ENCODE measurements at regions not wholly inside any gene's neighbourhood (a gene's known extent, or its start where the extent isn't known, plus 50 kb on each side); places are given as distances from the start of the nearest gene placed in this dataset.

- peaks cover 0 to 5% of the 10 kb centered on the region in 2 donors for H3K27me3 Mint-ChIP-seq
- H3K27ac ChIP-seq (ENCODE audit: low read length): no peak overlapping the region
- no peak overlapping the region for H3K4me3 Mint-ChIP-seq
- no peaks in the 10 kb centered on the region for H3K36me3 ChIP-seq (ENCODE audit: control insufficient read depth in 2 of 2, extremely low read depth in 1 of 2, insufficient read depth in 1 of 2, low read length in 1 of 2)
- peaks cover 0 to 3% of the 10 kb centered on the region in 2 experiments for H3K27me3 ChIP-seq (replicated peaks in 1 of 2; ENCODE audit: control insufficient read depth in 2 of 2, extremely low read depth in 1 of 2, insufficient read depth in 2 of 2, low read length in 1 of 2)
- H3K9me3 ChIP-seq: no peaks in the 10 kb centered on the region
- ChIA-PET POLR2A (no interaction called here), CTCF (no interaction called here)
- ATAC-seq (replicated peaks in 1 of 4) (no peak), DNase-seq (no peak)
- WGBS (ENCODE audit: insufficient coverage): 20% methylated on average over 1 of the region's 2 CpGs
- H3K4me1 ChIP-seq (ENCODE audit: control insufficient read depth in 1 of 2, extremely low read depth in 1 of 2, insufficient read depth in 2 of 2, low read length in 2 of 2): no peaks in the 10 kb centered on the region
- H3K27ac Mint-ChIP-seq: no peak overlapping the region
- H3K9me3 Mint-ChIP-seq: peaks cover 0 to 8% (median 0%) of the 10 kb centered on the region in 3 donors
- no peaks in the 10 kb centered on the region for H3K4me1 Mint-ChIP-seq
- H3K36me3 Mint-ChIP-seq: peaks cover 2% of the 10 kb centered on the region
- H3K4me3 ChIP-seq (ENCODE audit: control insufficient read depth in 1 of 2, extremely low read depth in 1 of 2, low read length in 1 of 2): no peak overlapping the region
Observed at GRCh38 chr9:14560194-14560593, 133.0 kb downstream of the ZDHHC21 start.

GRCh38 chr9:14554886-14555285 is 138.3 kb downstream of the ZDHHC21 start:
- Mint-ChIP-seq H3K27me3 (peaks cover 0 to 5% of the 10 kb centered on the region in 2 donors), H3K4me1 (no peaks in the 10 kb centered on the region), H3K4me3 (no peak overlapping the region), H3K36me3 (no peaks in the 10 kb centered on the region), H3K9me3 (peaks cover 0 to 8% (median 0%) of the 10 kb centered on the region in 3 donors), H3K27ac (no peak overlapping the region)
- ATAC-seq (replicated peaks in 1 of 4) (no peak), DNase-seq (no peak)
- POLR2A ChIA-PET: no interaction called here
- CTCF ChIA-PET: no interaction called here
- Histone ChIP-seq H3K27me3 (replicated peaks in 1 of 2; ENCODE audit: control insufficient read depth in 2 of 2, extremely low read depth in 1 of 2, insufficient read depth in 2 of 2, low read length in 1 of 2) (no peaks in the 10 kb centered on the region), H3K27ac (ENCODE audit: low read length) (no peak overlapping the region), H3K4me3 (ENCODE audit: control insufficient read depth in 1 of 2, extremely low read depth in 1 of 2, low read length in 1 of 2) (no peak overlapping the region), H3K9me3 (no peaks in the 10 kb centered on the region), H3K4me1 (ENCODE audit: control insufficient read depth in 1 of 2, extremely low read depth in 1 of 2, insufficient read depth in 2 of 2, low read length in 2 of 2) (no peaks in the 10 kb centered on the region), H3K36me3 (ENCODE audit: control insufficient read depth in 2 of 2, extremely low read depth in 1 of 2, insufficient read depth in 1 of 2, low read length in 1 of 2) (no peaks in the 10 kb centered on the region)
- 92% methylated on average over 4 of the region's 4 CpGs for WGBS (ENCODE audit: insufficient coverage)

GRCh38 chr9:14547245-14548060 is 145.8 kb downstream of the ZDHHC21 start:
- Histone ChIP-seq H3K27ac (ENCODE audit: low read length) (no peak overlapping the region), H3K4me1 (ENCODE audit: control insufficient read depth in 1 of 2, extremely low read depth in 1 of 2, insufficient read depth in 2 of 2, low read length in 2 of 2) (no peaks in the 10 kb centered on the region), H3K4me3 (ENCODE audit: control insufficient read depth in 1 of 2, extremely low read depth in 1 of 2, low read length in 1 of 2) (no peak overlapping the region), H3K9me3 (no peaks in the 10 kb centered on the region), H3K36me3 (ENCODE audit: control insufficient read depth in 2 of 2, extremely low read depth in 1 of 2, insufficient read depth in 1 of 2, low read length in 1 of 2) (no peaks in the 10 kb centered on the region), H3K27me3 (replicated peaks in 1 of 2; ENCODE audit: control insufficient read depth in 2 of 2, extremely low read depth in 1 of 2, insufficient read depth in 2 of 2, low read length in 1 of 2) (peaks cover 0 to 3% of the 10 kb centered on the region in 2 experiments)
- DNase-seq (no peak), ATAC-seq (replicated peaks in 1 of 4) (no peak)
- Mint-ChIP-seq H3K27ac (no peak overlapping the region), H3K9me3 (no peaks in the 10 kb centered on the region), H3K27me3 (peaks cover 0 to 4% of the 10 kb centered on the region in 2 donors), H3K4me3 (no peak overlapping the region), H3K4me1 (no peaks in the 10 kb centered on the region), H3K36me3 (no peaks in the 10 kb centered on the region)
- WGBS (ENCODE audit: insufficient coverage): 75% methylated on average over 4 of the region's 5 CpGs
- ChIA-PET CTCF (no interaction called here), POLR2A (no interaction called here)

- Mint-ChIP-seq H3K27ac (no peak overlapping the region), H3K4me1 (no peaks in the 10 kb centered on the region), H3K4me3 (no peak overlapping the region), H3K36me3 (no peaks in the 10 kb centered on the region), H3K9me3 (no peaks in the 10 kb centered on the region), H3K27me3 (peaks cover 0 to 4% of the 10 kb centered on the region in 2 donors)
- Histone ChIP-seq H3K27me3 (replicated peaks in 1 of 2; ENCODE audit: control insufficient read depth in 2 of 2, extremely low read depth in 1 of 2, insufficient read depth in 2 of 2, low read length in 1 of 2) (peaks cover 0 to 3% of the 10 kb centered on the region in 2 experiments), H3K4me3 (ENCODE audit: control insufficient read depth in 1 of 2, extremely low read depth in 1 of 2, low read length in 1 of 2) (no peak overlapping the region), H3K36me3 (ENCODE audit: control insufficient read depth in 2 of 2, extremely low read depth in 1 of 2, insufficient read depth in 1 of 2, low read length in 1 of 2) (no peaks in the 10 kb centered on the region), H3K9me3 (no peaks in the 10 kb centered on the region), H3K4me1 (ENCODE audit: control insufficient read depth in 1 of 2, extremely low read depth in 1 of 2, insufficient read depth in 2 of 2, low read length in 2 of 2) (no peaks in the 10 kb centered on the region), H3K27ac (ENCODE audit: low read length) (no peak overlapping the region)
- ChIA-PET CTCF (no interaction called here), POLR2A (no interaction called here)
- no peak for DNase-seq
- 100% methylated on average over 1 of the region's 4 CpGs for WGBS (ENCODE audit: insufficient coverage)
- ATAC-seq (replicated peaks in 1 of 4): no peak
Observed at GRCh38 chr9:14546693-14547092, 146.5 kb downstream of the ZDHHC21 start.

GRCh38 chr9:14542071-14542470 is 151.2 kb downstream of the ZDHHC21 start:
- H3K27me3 ChIP-seq (replicated peaks in 1 of 2; ENCODE audit: control insufficient read depth in 2 of 2, extremely low read depth in 1 of 2, insufficient read depth in 2 of 2, low read length in 1 of 2): peaks cover 0 to 3% of the 10 kb centered on the region in 2 experiments
- ATAC-seq (replicated peaks in 1 of 4) (no peak), DNase-seq (no peak)
- H3K36me3 Mint-ChIP-seq: no peaks in the 10 kb centered on the region
- peaks cover 0 to 4% of the 10 kb centered on the region in 2 donors for H3K27me3 Mint-ChIP-seq
- ChIA-PET POLR2A (no interaction called here), CTCF (no interaction called here)
- no peaks in the 10 kb centered on the region for H3K9me3 Mint-ChIP-seq
- H3K27ac ChIP-seq (ENCODE audit: low read length): no peak overlapping the region
- WGBS (ENCODE audit: insufficient coverage): 100% methylated on average over 2 of the region's 4 CpGs
- no peak overlapping the region for H3K4me3 ChIP-seq (ENCODE audit: control insufficient read depth in 1 of 2, extremely low read depth in 1 of 2, low read length in 1 of 2)
- H3K27ac Mint-ChIP-seq: no peak overlapping the region
- H3K4me1 Mint-ChIP-seq: no peaks in the 10 kb centered on the region
- no peak overlapping the region for H3K4me3 Mint-ChIP-seq
- H3K4me1 ChIP-seq (ENCODE audit: control insufficient read depth in 1 of 2, extremely low read depth in 1 of 2, insufficient read depth in 2 of 2, low read length in 2 of 2): no peaks in the 10 kb centered on the region
- H3K36me3 ChIP-seq (ENCODE audit: control insufficient read depth in 2 of 2, extremely low read depth in 1 of 2, insufficient read depth in 1 of 2, low read length in 1 of 2): no peaks in the 10 kb centered on the region
- H3K9me3 ChIP-seq: no peaks in the 10 kb centered on the region

- H3K9me3 Mint-ChIP-seq: no peaks in the 10 kb centered on the region
- ATAC-seq (replicated peaks in 1 of 4): no peak
- WGBS (ENCODE audit: insufficient coverage): no CpG with 5 or more reads among the region's 4 CpGs
Observed at GRCh38 chr9:14538526-14538925, 154.7 kb downstream of the ZDHHC21 start.

More at GRCh38 chr9:14538526-14538925, 154.7 kb downstream of the ZDHHC21 start:
- H3K4me1 ChIP-seq (ENCODE audit: control insufficient read depth in 1 of 2, extremely low read depth in 1 of 2, insufficient read depth in 2 of 2, low read length in 2 of 2): no peaks in the 10 kb centered on the region
- Mint-ChIP-seq H3K36me3 (no peaks in the 10 kb centered on the region), H3K27ac (no peak overlapping the region), H3K4me1 (peaks cover 0 to 5% (median 0%) of the 10 kb centered on the region in 3 donors), H3K4me3 (no peak overlapping the region), H3K27me3 (peaks cover 11 to 17% of the 10 kb centered on the region in 2 donors)
- DNase-seq: no peak
- H3K27ac ChIP-seq (ENCODE audit: low read length): no peak overlapping the region
- POLR2A ChIA-PET: no interaction called here
- H3K27me3 ChIP-seq (replicated peaks in 1 of 2; ENCODE audit: control insufficient read depth in 2 of 2, extremely low read depth in 1 of 2, insufficient read depth in 2 of 2, low read length in 1 of 2): peaks cover 0 to 14% of the 10 kb centered on the region in 2 experiments
- no peaks in the 10 kb centered on the region for H3K9me3 ChIP-seq
- CTCF ChIA-PET: no interaction called here
- no peak overlapping the region for H3K4me3 ChIP-seq (ENCODE audit: control insufficient read depth in 1 of 2, extremely low read depth in 1 of 2, low read length in 1 of 2)
- no peaks in the 10 kb centered on the region for H3K36me3 ChIP-seq (ENCODE audit: control insufficient read depth in 2 of 2, extremely low read depth in 1 of 2, insufficient read depth in 1 of 2, low read length in 1 of 2)
